HG03354 (cell line): ENCODE measurements at regions not wholly inside any gene's neighbourhood (a gene's known extent, or its start where the extent isn't known, plus 50 kb on each side); places are given as distances from the start of the nearest gene placed in this dataset.
"Not testable (repeated sequence)": the region's sequence is repeated elsewhere in the genome, so short reads cannot be mapped to it uniquely, and the experiment has no call there.

Experiments used
- ATAC-seq: cut with Tn5 transposase; IDR thresholded peaks from one replicate; pipeline ENCODE4 v1.9.1; 2021; ENCODE audit warnings: mild to moderate bottlenecking; ENCODE audit not compliant: unreplicated experiment, poor library complexity, severe bottlenecking

- not testable (repeated sequence) for ATAC-seq
Measured at GRCh38 chr9:62655705-62656104, 1465.9 kb downstream of the SPATA31A7 start.

- ATAC-seq = not testable (repeated sequence)
Measured at GRCh38 chr9:62662733-62663507, 1473.1 kb downstream of the SPATA31A7 start.

DNA sequence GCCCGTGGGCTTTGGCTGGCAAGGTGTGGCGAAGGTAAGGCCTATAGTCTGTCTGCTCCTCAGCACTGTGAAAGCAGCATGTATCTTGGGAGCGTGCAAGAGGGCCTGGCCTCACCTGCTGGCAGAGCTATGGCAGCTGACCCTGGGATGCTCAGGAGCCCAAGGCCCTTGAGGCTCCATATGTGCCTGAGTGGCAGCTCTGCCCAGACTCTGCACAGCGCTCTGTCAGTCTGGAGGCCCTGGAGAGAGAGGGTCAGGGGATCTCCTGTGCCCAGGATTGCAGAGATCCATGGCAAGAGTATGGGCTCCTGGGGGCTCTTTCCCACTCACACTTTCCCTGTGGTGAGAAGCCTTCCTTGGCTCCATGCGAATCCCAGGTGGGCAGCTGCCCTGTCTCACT, 1473.7 kb downstream of the SPATA31A7 start:
- not testable (repeated sequence) for ATAC-seq

- ATAC-seq = peak; percentile 38
Measured at GRCh38 chr9:62667137-62667824, 1477.4 kb downstream of the SPATA31A7 start.

DNA sequence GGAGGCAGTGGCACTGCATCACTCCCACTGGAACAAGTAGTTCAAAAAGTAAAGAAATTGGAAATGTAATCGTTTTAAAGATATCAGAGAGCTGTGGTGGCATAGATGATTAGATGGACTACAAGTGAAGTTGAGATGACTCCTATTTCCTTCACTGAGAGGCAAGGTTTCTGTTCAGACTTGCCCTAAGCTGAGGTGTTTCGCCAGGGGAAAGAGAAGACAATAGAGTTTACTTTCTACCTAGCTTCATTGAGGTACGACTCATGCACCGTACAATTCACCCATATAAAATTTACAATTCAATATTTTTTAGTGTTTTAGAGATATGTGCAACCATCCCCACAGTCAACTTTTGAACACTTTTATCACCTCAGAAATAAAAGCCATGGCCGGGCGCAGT, 1487.2 kb downstream of the SPATA31A7 start:
- not testable (repeated sequence) for ATAC-seq

GRCh38 chr9:62678336-62678735, 1488.5 kb downstream of the SPATA31A7 start:
- peak; percentile 82 for ATAC-seq

- ATAC-seq = peak; percentile 43
Measured at GRCh38 chr9:62679020-62679419, 1489.2 kb downstream of the SPATA31A7 start.

- peak; percentile 87 for ATAC-seq
Measured at GRCh38 chr9:62684833-62685647, 1495.2 kb downstream of the SPATA31A7 start.

DNA sequence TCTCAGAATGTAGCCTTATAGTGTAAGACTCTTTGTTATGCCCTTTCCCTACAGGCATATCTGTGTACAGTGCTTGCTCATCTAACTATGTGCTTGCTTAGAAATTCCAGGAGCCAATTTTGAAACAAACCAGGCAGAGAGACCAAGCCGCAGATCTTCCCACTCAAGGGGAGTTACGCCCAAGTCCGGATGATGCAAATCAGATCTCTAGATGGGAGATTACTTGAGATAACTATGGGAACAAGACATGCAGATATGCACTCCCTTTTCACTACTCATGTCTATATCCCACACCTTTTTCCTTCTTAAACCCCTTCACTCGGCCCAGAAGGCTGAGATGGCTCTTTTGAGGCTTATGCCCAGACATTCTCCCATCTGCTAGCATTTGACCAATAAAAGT, 1496.5 kb downstream of the SPATA31A7 start:
- not testable (repeated sequence) for ATAC-seq

- ATAC-seq = not testable (repeated sequence)
Measured at GRCh38 chr9:62693019-62693418, 1503.2 kb downstream of the SPATA31A7 start.

DNA sequence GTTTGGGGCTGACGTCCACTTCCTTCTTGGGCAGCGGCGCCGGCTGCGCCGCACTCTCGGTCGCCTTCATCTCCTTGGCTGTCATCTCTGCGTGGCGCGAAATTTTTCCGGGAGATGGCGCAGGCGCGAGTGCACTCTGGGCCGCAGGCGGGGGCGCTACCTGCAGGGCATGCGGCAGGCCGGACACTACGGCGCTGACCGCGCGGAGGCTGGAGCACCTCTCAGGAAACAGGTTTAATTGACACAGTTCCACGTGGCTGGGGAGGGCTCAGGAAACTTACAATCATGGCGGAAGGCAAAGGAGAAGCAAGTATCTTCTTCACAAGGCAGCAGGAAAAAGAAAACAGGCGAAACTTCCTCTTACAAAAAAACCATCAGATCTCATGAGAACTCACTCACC, 1521.5 kb downstream of the SPATA31A7 start:
- ATAC-seq = not testable (repeated sequence)

GRCh38 chr9:62725580-62725979, 1535.7 kb downstream of the SPATA31A7 start:
- not testable (repeated sequence) for ATAC-seq

DNA sequence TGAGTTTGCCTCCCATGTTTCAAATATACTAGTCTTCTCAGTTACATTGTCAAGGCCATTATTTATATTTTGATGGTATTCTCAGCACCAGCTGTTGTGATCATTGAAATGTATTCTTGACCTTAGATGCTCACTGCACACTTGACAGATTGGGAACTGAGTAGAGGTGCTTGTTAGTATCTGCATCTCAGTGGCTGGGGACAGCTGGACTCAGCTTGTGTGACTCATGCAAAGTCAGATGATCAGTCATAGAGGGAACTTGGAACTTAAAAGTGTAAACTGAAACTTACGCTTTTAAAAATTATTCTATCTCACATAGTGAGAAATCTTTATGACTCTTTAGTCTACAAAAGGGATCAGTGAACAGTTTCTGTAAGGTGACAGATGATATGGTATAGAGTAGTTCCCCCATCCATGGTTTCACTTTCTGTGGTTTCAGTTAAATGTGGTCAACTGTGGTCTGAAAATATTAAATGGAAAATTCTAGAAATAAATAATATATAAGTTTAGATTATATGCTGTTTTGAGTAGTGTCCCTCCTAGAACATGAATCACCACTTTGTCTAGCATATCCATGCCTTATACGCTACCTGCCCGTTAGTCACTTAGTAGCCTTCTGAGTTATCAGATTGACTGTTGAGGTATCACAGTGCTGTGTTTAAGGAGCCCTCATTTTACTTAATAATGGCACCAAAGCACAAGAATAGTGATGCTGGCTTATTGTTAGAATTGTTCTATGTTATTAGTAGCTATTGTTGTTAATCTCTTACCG, 1540.6 kb downstream of the SPATA31A7 start:
- peak; percentile 95 for ATAC-seq

DNA sequence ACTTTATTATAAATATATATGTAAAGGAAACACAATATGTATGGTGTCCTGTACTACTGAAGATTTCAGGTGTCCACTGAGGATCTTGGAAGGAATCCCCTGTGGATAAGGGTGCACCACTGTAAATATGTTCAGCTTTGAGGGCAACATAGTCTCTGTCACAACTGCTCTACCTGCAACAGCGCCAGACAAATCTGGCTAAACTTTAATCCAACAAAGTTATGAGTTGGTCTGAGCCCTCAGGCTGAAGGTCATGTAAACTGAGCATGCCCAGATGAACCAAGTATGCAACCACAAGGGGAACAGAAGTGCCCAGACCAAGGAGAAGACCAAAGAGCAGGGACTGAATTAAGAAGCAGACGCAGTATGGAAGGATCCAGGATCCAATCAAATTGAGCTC, 1541.2 kb downstream of the SPATA31A7 start:
- not testable (repeated sequence) for ATAC-seq

GRCh38 chr9:62737004-62737606, 1547.3 kb downstream of the SPATA31A7 start:
- ATAC-seq = not testable (repeated sequence)

- ATAC-seq = not testable (repeated sequence)
Measured at GRCh38 chr9:62737915-62738314, 1548.1 kb downstream of the SPATA31A7 start.

DNA sequence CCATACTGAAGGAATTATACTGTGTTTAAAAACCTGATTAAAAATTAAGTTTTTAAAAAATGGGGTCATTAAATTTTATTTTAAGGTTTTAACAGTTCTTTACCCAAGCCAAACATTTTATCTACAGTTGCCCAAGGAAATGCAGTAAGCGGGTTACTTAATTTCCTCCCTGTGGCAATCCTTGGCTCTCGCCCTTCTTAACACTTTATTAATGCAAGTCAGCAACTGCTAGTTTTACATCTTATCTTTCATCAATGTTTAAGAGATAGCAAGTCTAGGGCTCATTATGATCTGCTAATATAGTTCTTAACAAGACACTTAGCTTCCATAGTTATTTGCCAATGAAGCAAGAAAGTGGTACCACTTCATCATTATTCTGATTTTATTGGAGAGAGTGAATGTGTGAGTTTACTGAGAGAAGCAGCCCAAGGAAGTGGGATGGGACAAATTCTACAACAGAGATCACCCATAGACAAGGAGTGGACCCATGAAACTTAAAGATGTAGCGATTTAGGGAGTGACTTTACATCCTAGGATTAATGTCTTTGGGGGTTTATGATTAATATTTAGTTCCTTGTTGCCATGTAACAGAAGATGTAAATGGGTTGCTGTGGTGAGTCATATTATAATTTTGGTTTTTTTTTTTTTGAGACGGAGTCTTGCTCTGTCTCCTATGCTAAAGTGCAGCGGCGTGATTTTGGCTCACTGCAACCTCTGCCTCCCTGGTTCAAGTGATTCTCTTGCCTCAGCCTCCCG, 1556.1 kb downstream of the SPATA31A7 start:
- not testable (repeated sequence) for ATAC-seq
